ENCODE measurements at regions not wholly inside any gene's neighbourhood (a gene's known extent, or its start where the extent isn't known, plus 50 kb on each side); places are given as distances from the start of the nearest gene placed in this dataset.

DNA sequence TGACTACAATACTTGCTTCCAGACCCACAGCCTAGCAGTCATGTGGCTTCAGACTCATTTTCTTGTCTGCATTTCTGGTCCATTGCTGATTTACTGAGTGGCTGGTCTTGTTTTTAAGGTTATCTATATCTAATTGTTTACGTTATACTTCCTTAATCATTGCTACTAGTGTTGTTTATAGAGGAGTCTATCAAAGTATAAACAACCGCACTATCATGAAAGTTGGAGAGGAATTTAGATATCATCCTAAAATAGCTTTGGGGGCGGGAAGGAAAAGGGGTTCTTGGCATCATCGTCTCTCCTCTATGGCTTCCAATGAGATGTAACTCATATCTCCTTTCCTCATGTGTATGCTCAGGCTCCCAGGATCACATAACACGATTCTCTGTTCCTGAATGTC is 372.1 kb upstream of the PBX1 start:
- TF ChIP-seq POLR2A (IDR thresholded peaks at IDR 0.05), result no peak
- TF ChIP-seq, protein P1, sequence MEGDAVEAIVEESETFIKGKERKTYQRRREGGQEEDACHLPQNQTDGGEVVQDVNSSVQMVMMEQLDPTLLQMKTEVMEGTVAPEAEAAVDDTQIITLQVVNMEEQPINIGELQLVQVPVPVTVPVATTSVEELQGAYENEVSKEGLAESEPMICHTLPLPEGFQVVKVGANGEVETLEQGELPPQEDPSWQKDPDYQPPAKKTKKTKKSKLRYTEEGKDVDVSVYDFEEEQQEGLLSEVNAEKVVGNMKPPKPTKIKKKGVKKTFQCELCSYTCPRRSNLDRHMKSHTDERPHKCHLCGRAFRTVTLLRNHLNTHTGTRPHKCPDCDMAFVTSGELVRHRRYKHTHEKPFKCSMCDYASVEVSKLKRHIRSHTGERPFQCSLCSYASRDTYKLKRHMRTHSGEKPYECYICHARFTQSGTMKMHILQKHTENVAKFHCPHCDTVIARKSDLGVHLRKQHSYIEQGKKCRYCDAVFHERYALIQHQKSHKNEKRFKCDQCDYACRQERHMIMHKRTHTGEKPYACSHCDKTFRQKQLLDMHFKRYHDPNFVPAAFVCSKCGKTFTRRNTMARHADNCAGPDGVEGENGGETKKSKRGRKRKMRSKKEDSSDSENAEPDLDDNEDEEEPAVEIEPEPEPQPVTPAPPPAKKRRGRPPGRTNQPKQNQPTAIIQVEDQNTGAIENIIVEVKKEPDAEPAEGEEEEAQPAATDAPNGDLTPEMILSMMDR (IDR thresholded peaks at IDR 0.05), result no peak
